H9 (cell line): ENCODE measurements at regions not wholly inside any gene's neighbourhood (a gene's known extent, or its start where the extent isn't known, plus 50 kb on each side); places are given as distances from the start of the nearest gene placed in this dataset.

Experiments
- DNase-seq: peaks from one replicate; pipeline ENCODE4 v3.0.0-alpha.2; 2017
- H2AFZ ChIP-seq: one replicate; pipeline ENCODE4 v1.6.1; 2013; ENCODE audit warnings: mild to moderate bottlenecking, low read length, control low read depth, moderate library complexity
- H2AK5ac ChIP-seq: 2 replicates; pipeline ENCODE4 v1.6.1; 2013; ENCODE audit warnings: low read length, control low read depth, mixed read lengths; ENCODE audit not compliant: insufficient read length
- H2BK120ac ChIP-seq: one replicate; pipeline ENCODE4 v1.6.1; 2013; ENCODE audit warnings: low read depth, mild to moderate bottlenecking, low read length, control low read depth, inconsistent platforms; ENCODE audit not compliant: poor library complexity, severe bottlenecking
- H2BK12ac ChIP-seq: 2 replicates; pipeline ENCODE4 v1.6.1; 2013; ENCODE audit warnings: low read length, control low read depth, mixed read lengths, low read depth; ENCODE audit not compliant: insufficient read length
- H2BK15ac ChIP-seq: 2 replicates; pipeline ENCODE4 v1.6.1; 2013; ENCODE audit warnings: low read depth, low read length, control low read depth
- H2BK20ac ChIP-seq: one replicate; pipeline ENCODE4 v1.6.1; 2013; ENCODE audit warnings: low read depth, mild to moderate bottlenecking, low read length, control low read depth, inconsistent platforms; ENCODE audit not compliant: poor library complexity, severe bottlenecking
- H2BK5ac ChIP-seq: 2 replicates; pipeline ENCODE4 v1.6.1; 2013; ENCODE audit warnings: low read length, control low read depth, mixed read lengths; ENCODE audit not compliant: insufficient read length
- H3K14ac ChIP-seq: 2 replicates; pipeline ENCODE4 v1.6.1; 2013; ENCODE audit warnings: low read length, control low read depth; ENCODE audit not compliant: insufficient read depth
- H3K18ac ChIP-seq: 2 replicates; pipeline ENCODE4 v1.6.1; 2013; ENCODE audit warnings: low read depth, mild to moderate bottlenecking, mixed read lengths, low read length, control low read depth; ENCODE audit not compliant: insufficient read length
- H3K23ac ChIP-seq: 2 replicates; pipeline ENCODE4 v1.6.1; 2013; ENCODE audit warnings: low read length, control low read depth, mixed read lengths, low read depth; ENCODE audit not compliant: insufficient read length
- H3K23me2 ChIP-seq: 2 replicates; pipeline ENCODE4 v1.6.1; 2013; ENCODE audit warnings: low read depth, mild to moderate bottlenecking, mixed read lengths, low read length, control low read depth; ENCODE audit not compliant: insufficient read length, poor library complexity, severe bottlenecking
- H3K27ac ChIP-seq: 2 replicates; pipeline ENCODE4 v1.5.1; 2013; ENCODE audit warnings: low read length, control low read depth, mixed read lengths, low read depth; ENCODE audit not compliant: insufficient read length
- H3K27me3 ChIP-seq: 2 replicates; pipeline ENCODE4 v1.6.1; 2013; ENCODE audit warnings: low read length, control low read depth, inconsistent platforms; ENCODE audit not compliant: insufficient read depth
- H3K4ac ChIP-seq: 2 replicates; pipeline ENCODE4 v1.6.1; 2013; ENCODE audit warnings: low read depth, mild to moderate bottlenecking, control low read depth, inconsistent platforms, low read length, moderate library complexity
- H3K4me1 ChIP-seq: 2 replicates; pipeline ENCODE4 v1.6.1; 2013; ENCODE audit warnings: low read length, control low read depth, inconsistent platforms; ENCODE audit not compliant: insufficient read depth
- H3K4me2 ChIP-seq: 2 replicates; pipeline ENCODE4 v1.6.1; 2013; ENCODE audit warnings: low read length, control low read depth, mixed read lengths; ENCODE audit not compliant: insufficient read length, insufficient read depth
- H3K56ac ChIP-seq: 2 replicates; pipeline ENCODE4 v1.6.1; 2013; ENCODE audit warnings: low read depth, mild to moderate bottlenecking, mixed read lengths, low read length, control low read depth; ENCODE audit not compliant: insufficient read length
- H3K79me1 ChIP-seq: 2 replicates; pipeline ENCODE4 v1.6.1; 2013; ENCODE audit warnings: low read depth, mild to moderate bottlenecking, moderate library complexity, low read length, control low read depth, inconsistent platforms; ENCODE audit not compliant: insufficient read depth, poor library complexity, severe bottlenecking
- H3K79me2 ChIP-seq: 2 replicates; pipeline ENCODE4 v1.6.1; 2013; ENCODE audit warnings: low read length, control low read depth, inconsistent platforms; ENCODE audit not compliant: insufficient read depth
- H3K9ac ChIP-seq: 2 replicates; pipeline ENCODE4 v1.6.1; 2013; ENCODE audit warnings: low read length, control low read depth, mixed read lengths; ENCODE audit not compliant: insufficient read length; ENCODE audit errors: extremely low read depth
- H3K9me3 ChIP-seq: one replicate; pipeline ENCODE4 v1.6.1; 2013; ENCODE audit warnings: low read depth, low read length, inconsistent platforms; ENCODE audit not compliant: control insufficient read depth
- H3T11ph ChIP-seq: one replicate; pipeline ENCODE4 v1.6.1; 2013; ENCODE audit warnings: mild to moderate bottlenecking, low read length, control low read depth, inconsistent platforms
- H4K20me1 ChIP-seq: one replicate; pipeline ENCODE4 v1.6.1; 2013; ENCODE audit not compliant: control insufficient read depth, insufficient read length, insufficient read depth
- H4K5ac ChIP-seq: 2 replicates; pipeline ENCODE4 v1.6.1; 2013; ENCODE audit warnings: low read depth, mild to moderate bottlenecking, mixed read lengths, low read length, control low read depth; ENCODE audit not compliant: insufficient read length
- H4K8ac ChIP-seq: replicated peaks from 2 replicates; pipeline ENCODE4 v1.6.1; 2013; ENCODE audit warnings: low read length, control low read depth, mixed read lengths, low read depth; ENCODE audit not compliant: insufficient read length
- H4K91ac ChIP-seq: 2 replicates; pipeline ENCODE4 v1.6.1; 2013; ENCODE audit warnings: low read depth, mild to moderate bottlenecking, moderate library complexity, mixed read lengths, low read length, control low read depth; ENCODE audit not compliant: insufficient read length
- H3K27ac Mint-ChIP-seq, 3 experiments: 2 replicates in 2 of 3; 3 replicates in 1 of 3; pipeline ENCODE4 v1.8.0; 2020 to 2021; ENCODE audit warnings: mixed read lengths in 3 of 3, mild to moderate bottlenecking in 1 of 3, moderate library complexity in 1 of 3
- H3K27me3 Mint-ChIP-seq: 2 replicates; pipeline ENCODE4 v1.8.0; 2021; ENCODE audit warnings: low read depth, mild to moderate bottlenecking, moderate library complexity, mixed read lengths
- H3K36me3 Mint-ChIP-seq, 3 experiments: 2 replicates in 2 of 3; 3 replicates in 1 of 3; pipeline ENCODE4 v1.8.0; 2020 to 2021; ENCODE audit warnings: low read depth in 3 of 3, mixed read lengths in 3 of 3; ENCODE audit not compliant: insufficient read depth in 1 of 3
- H3K4me1 Mint-ChIP-seq, 2 experiments: 2 replicates each; pipeline ENCODE4 v1.8.0; 2020; ENCODE audit warnings: mixed read lengths in 2 of 2
- H3K4me3 Mint-ChIP-seq, 2 experiments: 2 replicates in 1 of 2; 3 replicates in 1 of 2; pipeline ENCODE4 v1.8.0; 2020 to 2021; ENCODE audit warnings: mild to moderate bottlenecking in 2 of 2, mixed read lengths in 2 of 2, moderate library complexity in 1 of 2
- H3K9me3 Mint-ChIP-seq, 2 experiments: 2 replicates in 1 of 2; 3 replicates in 1 of 2; pipeline ENCODE4 v1.8.0; 2020; ENCODE audit warnings: mild to moderate bottlenecking in 2 of 2, mixed read lengths in 2 of 2, moderate library complexity in 1 of 2
- CTCF ChIP-seq: fragments of 200-600 bp; sonication (generic); conservative IDR thresholded peaks from 3 replicates; pipeline ENCODE4 v1.8.0; 2021; ENCODE audit warnings: antibody characterized with exemption, mild to moderate bottlenecking
- WGBS: extraction: QIAGEN DNeasy Blood & Tissue Kit; methylation state at CpG from one replicate; pipeline ENCODE4 v1.1.7; 2013; ENCODE audit warnings: missing lambda C conversion rate, low lambda C conversion rate, mixed read lengths; ENCODE audit not compliant: insufficient read length; ENCODE audit errors: extremely low coverage; 5-methylcytosine and 5-hydroxymethylcytosine counted together

- Histone ChIP-seq H3K56ac (no peak overlapping the region), H4K91ac (no peak overlapping the region), H2BK5ac (no peak overlapping the region), H3K79me2 (no peaks in the 10 kb centered on the region), H3K4ac (no peak overlapping the region), H2BK15ac (no peak overlapping the region), H3K79me1 (no peaks in the 10 kb centered on the region), H3K14ac (no peak overlapping the region), H3K27ac (no peak overlapping the region), H3K23me2 (no peaks in the 10 kb centered on the region), H2AFZ (no peak overlapping the region), H3K18ac (no peak overlapping the region), H2BK120ac (no peak overlapping the region), H4K5ac (no peak overlapping the region), H3K4me1 (no peaks in the 10 kb centered on the region), H3T11ph (no peak overlapping the region), H3K9ac (no peak overlapping the region), H3K9me3 (no peaks in the 10 kb centered on the region), H2AK5ac (no peak overlapping the region), H3K4me2 (no peak overlapping the region), H3K27me3 (no peaks in the 10 kb centered on the region), H2BK12ac (no peak overlapping the region), H3K23ac (no peak overlapping the region), H4K20me1 (no peaks in the 10 kb centered on the region), H4K8ac (no peak overlapping the region), H2BK20ac (no peak overlapping the region)
- DNase-seq: no peak
- no peaks in the 10 kb centered on the region for H3K4me1 Mint-ChIP-seq
- TF ChIP-seq CTCF: no peak
- no peak overlapping the region for H3K4me3 Mint-ChIP-seq
- no peak overlapping the region for H3K27ac Mint-ChIP-seq
- H3K9me3 Mint-ChIP-seq: no peaks in the 10 kb centered on the region
- WGBS: no CpG with 5 or more reads among the region's 5 CpGs
- H3K36me3 Mint-ChIP-seq: no peaks in the 10 kb centered on the region
- H3K27me3 Mint-ChIP-seq: no peaks in the 10 kb centered on the region
Measured at GRCh38 chr1:176379626-176380339, 83.2 kb upstream of the PAPPA2 start.
